Endodermal cell (in vitro differentiated cells): ENCODE measurements at regions not wholly inside any gene's neighbourhood (a gene's known extent, or its start where the extent isn't known, plus 50 kb on each side); places are given as distances from the start of the nearest gene placed in this dataset.

Experiments
- DNase-seq: peaks from one replicate; pipeline ENCODE4 v3.0.0-alpha.2; 2017
- H3K27ac ChIP-seq: 2 replicates; pipeline ENCODE4 v1.5.1; 2013; ENCODE audit warnings: mild to moderate bottlenecking, low read depth, low read length, moderate library complexity
- H3K27me3 ChIP-seq: 2 replicates; pipeline ENCODE4 v1.6.1; 2013; ENCODE audit warnings: mild to moderate bottlenecking, low read length, moderate library complexity; ENCODE audit not compliant: insufficient read depth, control insufficient read depth, poor library complexity, severe bottlenecking
- H3K36me3 ChIP-seq: 2 replicates; pipeline ENCODE4 v1.7.0; 2013; ENCODE audit warnings: mild to moderate bottlenecking, low read length, moderate library complexity; ENCODE audit not compliant: control insufficient read depth, insufficient read depth
- H3K4me1 ChIP-seq: one replicate; pipeline ENCODE4 v1.7.0; 2013; ENCODE audit warnings: low read length; ENCODE audit not compliant: control insufficient read depth, insufficient read depth
- H3K4me3 ChIP-seq: 2 replicates; pipeline ENCODE4 v1.5.1; 2013; ENCODE audit warnings: mild to moderate bottlenecking, low read length, moderate library complexity
- H3K9ac ChIP-seq: 2 replicates; pipeline ENCODE4 v1.6.1; 2013; ENCODE audit warnings: mild to moderate bottlenecking, low read length, moderate library complexity; ENCODE audit not compliant: poor library complexity, severe bottlenecking; ENCODE audit errors: extremely low read depth
- H3K9me3 ChIP-seq: 2 replicates; pipeline ENCODE4 v1.6.1; 2013; ENCODE audit warnings: mild to moderate bottlenecking, low read length, moderate library complexity; ENCODE audit not compliant: control insufficient read depth
- H3K27ac Mint-ChIP-seq: 2 replicates; pipeline ENCODE4 v1.8.0; 2020; ENCODE audit warnings: mixed read lengths
- H3K27me3 Mint-ChIP-seq: 2 replicates; pipeline ENCODE4 v1.8.0; 2021; ENCODE audit warnings: mild to moderate bottlenecking, mixed read lengths; ENCODE audit not compliant: insufficient read depth
- H3K36me3 Mint-ChIP-seq: 2 replicates; pipeline ENCODE4 v1.8.0; 2020; ENCODE audit warnings: low read depth, mixed read lengths
- H3K4me1 Mint-ChIP-seq: 2 replicates; pipeline ENCODE4 v1.8.0; 2020; ENCODE audit warnings: mixed read lengths
- H3K4me3 Mint-ChIP-seq: 2 replicates; pipeline ENCODE4 v1.8.0; 2020; ENCODE audit warnings: mild to moderate bottlenecking, moderate library complexity, mixed read lengths
- H3K9me3 Mint-ChIP-seq: 2 replicates; pipeline ENCODE4 v1.8.0; 2020; ENCODE audit warnings: mild to moderate bottlenecking, mixed read lengths
- WGBS, 2 experiments: methylation state at CpG; one replicate each; pipeline versions ENCODE4 v1.1.5 to v1.1.7; 2013; ENCODE audit warnings: missing lambda C conversion rate in 2 of 2, mixed read lengths in 1 of 2; ENCODE audit not compliant: insufficient coverage in 1 of 2, insufficient read length in 1 of 2; 5-methylcytosine and 5-hydroxymethylcytosine counted together
- TF ChIP-seq, protein P1 (sequence below): fragments of 200-600 bp; sonication (generic); conservative IDR thresholded peaks from 2 replicates; pipeline ENCODE4 v1.5.0; 2021; ENCODE audit warnings: antibody characterized with exemption, mild to moderate bottlenecking

DNA sequence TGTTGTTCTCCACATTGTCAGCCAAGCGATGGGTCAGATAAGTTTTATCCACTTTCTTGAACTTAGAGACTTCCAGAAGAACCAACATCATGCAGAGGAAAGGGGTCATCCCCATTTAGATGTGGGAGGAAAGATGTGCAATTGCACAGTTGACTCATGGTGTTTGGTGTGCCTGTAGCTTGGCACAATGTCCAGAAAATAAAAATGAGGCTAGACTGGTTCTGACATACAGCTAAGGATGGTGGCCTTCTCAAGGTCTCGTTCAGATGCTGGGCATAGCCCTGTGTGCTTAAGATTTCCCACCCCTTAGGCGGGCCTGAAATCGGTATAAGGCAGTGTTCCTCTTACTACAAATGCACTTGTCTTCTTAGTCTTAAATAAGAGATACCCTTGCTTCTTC, 101.1 kb downstream of the PCDH7 start:
- DNase-seq = no peak
- H3K9ac ChIP-seq = no peak overlapping the region
- no peaks in the 10 kb centered on the region for H3K27me3 ChIP-seq
- 80 to 94% methylated on average over 1 to 4 of the region's 4 CpGs for WGBS, 2 experiments
- no peak overlapping the region for H3K4me3 Mint-ChIP-seq
- no peak overlapping the region for H3K4me3 ChIP-seq
- H3K9me3 ChIP-seq = no peaks in the 10 kb centered on the region
- peaks cover 19% of the 10 kb centered on the region for H3K4me1 Mint-ChIP-seq
- no peak overlapping the region for H3K27ac ChIP-seq
- no peak overlapping the region for H3K27ac Mint-ChIP-seq
- TF ChIP-seq, protein P1, sequence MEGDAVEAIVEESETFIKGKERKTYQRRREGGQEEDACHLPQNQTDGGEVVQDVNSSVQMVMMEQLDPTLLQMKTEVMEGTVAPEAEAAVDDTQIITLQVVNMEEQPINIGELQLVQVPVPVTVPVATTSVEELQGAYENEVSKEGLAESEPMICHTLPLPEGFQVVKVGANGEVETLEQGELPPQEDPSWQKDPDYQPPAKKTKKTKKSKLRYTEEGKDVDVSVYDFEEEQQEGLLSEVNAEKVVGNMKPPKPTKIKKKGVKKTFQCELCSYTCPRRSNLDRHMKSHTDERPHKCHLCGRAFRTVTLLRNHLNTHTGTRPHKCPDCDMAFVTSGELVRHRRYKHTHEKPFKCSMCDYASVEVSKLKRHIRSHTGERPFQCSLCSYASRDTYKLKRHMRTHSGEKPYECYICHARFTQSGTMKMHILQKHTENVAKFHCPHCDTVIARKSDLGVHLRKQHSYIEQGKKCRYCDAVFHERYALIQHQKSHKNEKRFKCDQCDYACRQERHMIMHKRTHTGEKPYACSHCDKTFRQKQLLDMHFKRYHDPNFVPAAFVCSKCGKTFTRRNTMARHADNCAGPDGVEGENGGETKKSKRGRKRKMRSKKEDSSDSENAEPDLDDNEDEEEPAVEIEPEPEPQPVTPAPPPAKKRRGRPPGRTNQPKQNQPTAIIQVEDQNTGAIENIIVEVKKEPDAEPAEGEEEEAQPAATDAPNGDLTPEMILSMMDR = no peak
- no peaks in the 10 kb centered on the region for H3K9me3 Mint-ChIP-seq
- no peaks in the 10 kb centered on the region for H3K36me3 ChIP-seq
- no peaks in the 10 kb centered on the region for H3K4me1 ChIP-seq
- H3K36me3 Mint-ChIP-seq = peaks cover 1% of the 10 kb centered on the region
- H3K27me3 Mint-ChIP-seq = no peaks in the 10 kb centered on the region

DNA sequence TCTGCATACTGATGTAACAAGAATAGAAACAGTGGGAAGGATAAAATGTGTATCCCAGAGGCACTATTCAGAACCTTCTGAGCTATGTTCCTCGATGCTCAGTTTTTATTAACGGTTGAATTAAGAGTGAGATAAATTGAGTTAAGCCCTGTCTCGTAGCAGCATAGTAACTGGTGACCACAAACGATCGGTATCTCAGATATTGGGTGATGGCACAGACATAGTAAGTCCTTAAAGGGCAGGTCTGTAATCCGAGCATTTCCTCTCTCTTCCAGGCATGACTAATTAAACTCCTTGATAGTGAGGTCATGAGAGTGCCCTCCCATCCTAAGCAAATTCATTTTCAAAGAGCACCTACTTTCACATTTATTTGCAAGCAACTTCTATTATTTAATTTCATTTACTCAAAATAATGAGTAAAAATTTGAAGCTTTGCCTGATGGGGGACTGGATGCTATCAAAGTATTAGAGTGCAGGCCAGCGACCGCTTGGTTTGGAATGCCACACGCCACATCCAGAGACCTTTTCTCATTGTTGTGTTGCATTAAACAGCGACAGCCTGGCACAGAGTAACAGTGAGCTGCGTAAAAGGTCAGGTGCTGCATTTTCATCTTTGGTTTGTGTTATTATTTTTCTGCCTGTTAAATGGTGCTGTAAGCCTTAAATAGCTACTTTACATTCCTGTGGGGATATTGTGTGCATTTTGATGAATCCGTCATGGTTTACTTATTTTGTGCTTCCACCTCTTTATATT, 101.9 kb downstream of the PCDH7 start:
- Mint-ChIP-seq H3K9me3 (no peaks in the 10 kb centered on the region), H3K4me3 (no peak overlapping the region)
- H3K4me3 ChIP-seq = no peak overlapping the region

DNA sequence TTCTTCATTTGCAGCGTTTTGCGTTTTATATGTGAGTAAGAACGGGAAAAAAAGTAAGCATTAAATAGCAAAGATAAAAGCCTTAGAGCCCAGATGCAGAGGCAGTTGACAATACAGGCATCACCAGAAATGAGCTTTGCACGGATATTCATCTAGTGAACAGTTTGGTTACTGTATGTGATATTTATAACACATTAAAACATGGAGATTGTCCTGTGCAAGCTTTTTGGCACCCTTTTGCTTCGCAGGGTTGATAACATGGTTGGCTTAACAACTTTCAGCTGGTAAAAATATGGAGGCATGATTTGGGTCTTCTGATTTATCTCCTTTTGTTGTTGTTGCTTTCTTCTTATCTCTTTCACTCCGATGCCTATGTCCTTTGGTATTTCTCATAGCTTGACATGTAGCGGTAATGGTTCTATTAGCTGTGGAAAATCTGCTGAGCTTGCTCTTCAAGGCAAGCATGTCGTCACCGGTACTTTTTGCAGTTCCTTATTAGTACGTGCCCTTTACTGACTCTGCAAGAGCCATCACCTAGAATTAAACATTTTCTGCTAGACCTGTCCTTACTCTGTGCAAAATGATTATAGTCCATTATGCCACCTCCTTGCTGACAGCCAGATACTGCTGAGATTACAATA, 102.9 kb downstream of the PCDH7 start:
- no peak for DNase-seq
- Mint-ChIP-seq H3K4me1 (peaks cover 13% of the 10 kb centered on the region), H3K4me3 (no peak overlapping the region), H3K36me3 (peaks cover 1% of the 10 kb centered on the region), H3K27me3 (no peaks in the 10 kb centered on the region), H3K27ac (no peak overlapping the region), H3K9me3 (no peaks in the 10 kb centered on the region)
- H3K4me1 ChIP-seq = no peaks in the 10 kb centered on the region
- H3K27me3 ChIP-seq = no peaks in the 10 kb centered on the region
- no peak overlapping the region for H3K27ac ChIP-seq
- no peak overlapping the region for H3K9ac ChIP-seq
- no peaks in the 10 kb centered on the region for H3K9me3 ChIP-seq
- H3K36me3 ChIP-seq = no peaks in the 10 kb centered on the region
- H3K4me3 ChIP-seq = no peak overlapping the region
- 88 to 97% methylated on average over 8 to 10 of the region's 10 CpGs for WGBS, 2 experiments
- TF ChIP-seq, protein P1 = no peak

More for the DNA sequence above, 101.9 kb downstream of the PCDH7 start:
- Histone ChIP-seq H3K27me3 (no peaks in the 10 kb centered on the region), H3K9ac (no peak overlapping the region), H3K36me3 (no peaks in the 10 kb centered on the region), H3K27ac (no peak overlapping the region), H3K9me3 (no peaks in the 10 kb centered on the region), H3K4me1 (no peaks in the 10 kb centered on the region)
- WGBS, 2 experiments = 85 to 91% methylated on average over 11 of the region's 12 CpGs
- H3K36me3 Mint-ChIP-seq = peaks cover 1% of the 10 kb centered on the region
- H3K27me3 Mint-ChIP-seq = no peaks in the 10 kb centered on the region
- H3K27ac Mint-ChIP-seq = no peak overlapping the region
- no peak for DNase-seq
- TF ChIP-seq, protein P1 = no peak
- peaks cover 19% of the 10 kb centered on the region for H3K4me1 Mint-ChIP-seq
